ENCODE measurements at regions not wholly inside any gene's neighbourhood (a gene's known extent, or its start where the extent isn't known, plus 50 kb on each side); places are given as distances from the start of the nearest gene placed in this dataset.
A peak's percentile ranks its signal among the peaks of the same experiment; 100 is the strongest.

DNA sequence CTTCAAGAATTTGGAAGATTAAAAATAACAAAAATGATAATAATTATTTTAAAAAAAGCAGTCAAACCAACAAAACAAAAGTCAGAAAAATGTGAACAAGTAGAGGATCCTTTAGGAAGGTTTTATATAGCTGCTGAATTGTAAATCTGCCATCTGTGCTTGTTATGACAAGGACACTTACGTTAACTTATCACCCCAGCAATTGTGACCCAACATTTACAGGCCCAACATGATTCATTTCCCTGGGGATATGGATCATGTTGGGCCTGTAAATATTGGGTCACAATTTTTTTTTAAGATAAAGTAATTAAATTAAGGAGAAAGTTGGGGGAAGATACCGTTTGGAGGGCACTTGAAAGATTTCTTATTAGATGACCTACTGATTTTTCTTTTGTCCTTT is 261.4 kb upstream of the HABP2 start:
- no peak for DNase-seq (ENCODE audit: low read depth)

DNA sequence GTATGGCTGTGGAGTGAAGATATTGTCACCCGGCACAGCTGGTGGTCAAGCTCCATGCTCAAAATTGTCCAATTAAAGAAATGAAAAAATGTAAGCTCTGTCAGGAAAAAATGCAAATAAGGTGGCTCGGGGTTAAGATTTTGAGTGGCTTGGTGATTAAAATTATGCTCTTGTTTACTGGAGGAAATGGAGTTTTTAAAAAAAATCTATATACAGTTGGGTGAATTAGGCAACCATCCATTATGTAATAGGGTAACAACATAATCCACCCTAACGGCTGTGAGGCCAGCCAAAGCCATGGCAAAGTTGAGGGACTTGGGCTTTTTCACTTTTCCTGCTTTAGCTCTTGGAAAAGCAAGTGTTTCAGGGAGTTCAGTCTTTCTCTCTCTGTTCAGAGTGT is 260.8 kb upstream of the HABP2 start:
- DNase-seq (ENCODE audit: low read depth) = no peak

DNA sequence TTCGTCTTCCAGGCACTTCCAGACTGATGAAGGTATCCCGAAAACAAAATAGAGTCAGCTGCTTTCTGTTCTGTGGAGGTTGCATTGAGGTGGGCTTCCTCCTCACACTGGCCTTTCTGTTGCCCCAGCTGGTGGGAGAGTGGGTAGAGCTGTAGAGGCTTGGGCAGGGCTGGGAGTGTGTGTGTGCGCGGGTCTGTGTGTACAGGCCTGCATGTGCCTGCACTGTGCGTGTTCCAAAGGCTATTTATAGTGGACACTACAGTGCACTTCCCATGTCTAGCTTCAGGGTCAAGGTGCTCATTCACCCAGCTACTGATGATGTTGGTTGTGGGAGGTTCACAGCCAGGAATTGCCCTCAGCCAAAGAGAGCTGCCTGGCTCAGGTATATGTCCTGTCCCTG is 260.1 kb upstream of the HABP2 start:
- no peak for DNase-seq (ENCODE audit: low read depth)

DNA sequence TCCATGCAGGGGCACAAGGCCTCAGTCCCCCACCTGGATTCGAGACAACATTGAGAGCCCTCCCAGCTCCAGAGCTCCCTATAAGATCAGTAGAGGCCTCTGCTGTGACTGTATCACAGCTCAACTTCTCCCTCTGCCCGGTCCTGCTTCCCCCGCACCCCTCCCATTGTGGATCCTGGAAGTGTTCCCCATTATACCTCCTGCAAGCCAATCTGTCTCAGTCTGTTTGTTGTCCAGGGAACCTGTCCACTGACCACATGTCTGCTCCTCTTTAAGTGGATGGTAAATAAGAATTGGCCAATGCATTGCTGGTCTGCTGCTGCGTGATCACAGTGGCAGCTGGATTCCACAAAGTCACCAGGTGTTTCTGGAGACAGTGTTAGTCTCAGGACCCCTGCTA is 259.7 kb upstream of the HABP2 start:
- no peak for DNase-seq (ENCODE audit: low read depth)

DNA sequence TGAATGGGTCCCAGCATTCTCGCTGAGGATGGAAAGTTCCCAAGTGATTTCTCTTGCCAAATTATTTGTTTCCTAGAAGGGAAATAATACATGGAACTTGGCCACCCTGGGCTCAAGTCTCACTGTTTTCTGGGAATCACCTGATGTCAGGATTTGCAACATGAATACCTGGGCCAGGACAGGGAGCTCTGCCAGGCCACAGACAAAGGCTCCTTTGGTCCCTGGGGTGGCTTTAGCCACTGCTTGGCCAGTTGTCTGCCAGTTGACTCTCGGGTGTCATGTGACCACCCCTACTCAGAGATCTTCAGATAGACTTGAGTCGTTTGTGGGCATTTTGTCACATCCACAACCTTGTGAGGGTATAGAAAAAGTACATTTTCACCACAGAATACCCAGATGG is 258.0 kb upstream of the HABP2 start:
- DNase-seq (ENCODE audit: low read depth) = no peak

DNA sequence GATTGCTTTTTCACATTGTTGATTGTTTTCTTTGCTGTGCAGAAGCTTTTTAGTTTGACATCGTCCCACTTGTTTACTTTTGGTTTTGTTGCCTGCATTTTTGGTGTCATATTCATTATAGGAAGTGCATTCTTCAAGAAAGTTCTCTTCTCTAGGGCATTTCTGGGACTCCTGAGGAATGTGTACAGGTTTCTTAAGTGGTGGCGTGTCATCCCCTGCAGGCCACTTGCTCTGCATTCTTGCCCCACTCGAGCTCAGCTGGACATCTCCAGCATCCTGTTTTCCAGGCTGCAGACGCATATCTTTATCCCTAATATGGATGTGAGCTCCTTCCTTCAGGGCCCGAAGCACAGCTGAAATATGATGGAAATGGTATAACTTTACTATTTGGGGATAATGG is 255.6 kb upstream of the HABP2 start:
- peak; percentile 45 for DNase-seq (ENCODE audit: low read depth)

DNA sequence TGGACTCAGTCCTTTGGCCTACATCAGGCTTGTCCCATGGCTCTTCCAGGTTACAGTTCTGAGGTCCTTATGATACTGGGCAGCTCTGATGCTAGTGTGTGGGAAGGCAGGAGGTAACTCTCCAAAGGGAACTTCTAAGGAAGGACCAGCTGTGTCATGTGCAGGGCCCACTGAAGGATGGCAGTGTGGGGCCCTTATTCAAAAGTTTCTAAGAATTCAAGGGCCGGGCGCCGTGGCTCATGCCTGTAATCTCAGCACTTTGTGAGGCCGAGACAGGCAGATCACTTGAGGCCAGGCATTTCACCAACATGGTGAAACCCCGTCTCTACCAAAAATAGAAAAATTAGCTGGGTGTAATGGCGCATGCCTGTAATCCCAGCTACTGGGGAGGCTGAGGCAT is 254.2 kb upstream of the HABP2 start:
- no peak for DNase-seq (ENCODE audit: low read depth)

DNA sequence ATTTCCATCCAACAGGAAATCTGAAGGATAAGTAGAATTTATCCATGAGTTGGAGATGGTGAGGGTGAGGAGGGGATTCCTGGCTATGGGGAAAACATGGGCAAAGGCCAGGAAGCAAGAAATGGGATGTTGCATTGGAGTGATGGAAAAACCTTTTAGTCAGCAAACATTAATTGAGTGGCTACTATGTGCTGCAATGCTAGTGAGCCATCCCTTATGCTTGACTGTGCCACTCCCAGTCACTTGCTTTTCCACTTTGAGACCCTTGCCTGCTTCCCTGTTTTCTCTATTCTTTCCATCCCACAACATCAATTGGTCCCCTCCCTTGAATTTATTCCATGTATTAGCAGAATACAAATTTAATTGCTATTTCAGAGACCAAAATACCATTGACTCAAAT is 252.7 kb upstream of the HABP2 start:
- DNase-seq (ENCODE audit: low read depth) = no peak

DNA sequence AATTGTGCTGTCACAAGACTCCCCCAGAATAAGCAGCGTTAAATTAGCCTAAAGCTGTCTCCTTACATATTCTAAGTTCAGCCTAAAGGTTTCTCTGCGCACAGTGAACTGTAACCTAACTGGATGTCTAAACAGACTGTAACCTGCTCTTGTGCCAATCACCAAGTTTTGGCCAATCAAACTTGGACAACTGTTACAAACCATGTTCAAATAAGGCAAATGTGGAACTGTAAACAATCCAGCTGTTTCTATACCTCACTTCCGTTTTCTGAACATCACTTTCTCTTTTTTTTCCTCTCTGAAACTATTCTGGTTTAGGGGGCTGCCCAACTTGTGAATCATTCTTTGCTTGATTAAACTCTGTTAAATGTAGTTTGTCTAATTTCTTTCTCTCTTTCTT is 252.2 kb upstream of the HABP2 start:
- DNase-seq (ENCODE audit: low read depth) = no peak

DNA sequence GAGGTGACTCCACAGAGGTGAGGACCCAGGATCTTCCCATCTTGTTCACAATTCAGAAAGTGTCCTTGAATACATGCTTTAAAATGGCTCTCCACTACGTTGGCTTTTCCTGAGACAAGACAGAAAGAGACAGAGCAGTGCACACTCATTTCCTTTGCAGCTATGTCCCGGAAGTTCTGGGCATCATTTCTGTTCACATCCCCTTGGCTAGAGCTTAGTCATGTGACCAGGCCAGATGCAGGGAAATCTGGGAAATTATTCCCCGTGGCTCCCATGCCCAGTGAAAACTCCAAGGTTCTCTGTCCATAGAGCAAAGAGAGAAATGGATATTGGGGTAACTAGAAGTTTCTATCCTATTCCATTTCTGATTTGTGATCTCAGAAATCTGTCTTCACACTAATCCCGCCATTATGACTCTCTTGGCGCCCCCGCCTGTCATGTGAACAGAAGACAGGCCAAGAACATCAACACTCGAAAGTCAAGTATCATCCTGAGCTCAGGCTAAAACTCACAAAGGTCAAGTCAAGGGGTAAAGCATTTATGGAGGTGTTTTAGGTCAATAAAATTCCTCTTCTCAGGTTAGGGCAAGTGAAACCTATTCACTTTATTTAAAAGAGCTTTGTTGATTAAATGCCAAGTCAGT is 251.4 kb upstream of the HABP2 start:
- no peak for DNase-seq (ENCODE audit: low read depth)

DNA sequence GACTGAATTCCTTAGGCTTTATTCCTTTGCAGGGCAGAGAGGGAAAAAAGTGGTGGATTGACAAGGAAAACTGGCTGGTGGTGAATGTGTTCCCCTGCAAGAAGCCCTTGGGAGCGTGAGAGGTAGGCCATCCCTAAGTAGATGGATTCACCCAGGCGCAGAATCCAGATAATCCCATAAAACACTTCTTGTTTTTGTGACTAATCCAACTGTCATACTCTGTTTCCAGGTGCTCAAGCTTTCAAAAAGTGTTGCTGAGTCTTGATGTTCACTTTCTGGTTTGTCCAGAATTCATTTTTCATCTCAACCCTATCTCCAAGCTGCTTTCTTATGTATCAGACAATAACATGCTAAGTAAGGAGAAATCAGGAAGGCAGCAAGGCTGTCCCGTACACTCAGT is 250.8 kb upstream of the HABP2 start:
- no peak for DNase-seq (ENCODE audit: low read depth)

DNA sequence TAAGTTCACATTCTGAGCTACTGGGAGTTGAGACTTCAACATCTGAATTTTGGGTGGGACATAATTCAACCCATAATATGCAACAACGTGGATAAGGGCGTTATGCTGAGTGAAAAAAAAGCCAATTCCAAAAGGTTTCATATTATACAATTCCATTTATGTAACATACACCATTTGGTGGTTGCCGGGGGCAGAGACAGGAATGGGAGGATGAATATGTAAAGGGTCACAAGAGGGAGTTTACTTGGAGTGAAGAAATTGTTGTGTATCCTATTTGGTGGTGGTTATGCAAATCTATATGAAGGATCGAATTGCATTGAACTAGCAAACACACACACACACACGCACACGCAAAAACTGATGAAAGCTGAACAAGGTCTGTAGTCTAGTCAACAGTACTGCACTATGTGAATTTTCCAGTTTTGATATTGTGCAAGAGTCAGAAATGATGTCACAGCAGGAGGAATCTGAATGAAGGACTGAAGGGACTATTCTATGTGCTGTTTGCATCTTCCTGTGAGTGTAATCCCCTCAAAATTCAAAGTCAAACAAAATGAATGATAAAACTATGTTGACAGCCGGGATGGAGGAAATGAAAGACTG is 249.2 kb upstream of the HABP2 start:
- DNase-seq (ENCODE audit: low read depth) = no peak

DNA sequence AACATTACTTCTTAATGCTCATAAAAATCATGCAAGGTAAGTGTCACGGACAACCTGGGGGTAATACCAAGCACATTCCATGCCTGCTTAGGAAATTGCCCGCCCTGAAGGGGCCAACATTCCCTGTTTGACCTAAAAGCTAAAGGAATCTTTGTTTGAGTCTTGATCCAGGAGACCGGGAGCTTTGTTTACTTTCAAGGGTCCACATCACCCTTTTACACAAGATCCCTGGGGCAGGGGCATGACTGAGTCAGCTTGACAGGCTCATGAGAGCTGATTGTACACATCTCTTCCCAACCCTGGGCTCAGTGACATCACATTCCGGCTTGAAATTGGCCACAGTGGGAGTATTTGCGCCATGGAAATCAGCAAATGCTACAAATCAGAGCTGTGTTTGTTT is 248.1 kb upstream of the HABP2 start:
- no peak for DNase-seq (ENCODE audit: low read depth)

DNA sequence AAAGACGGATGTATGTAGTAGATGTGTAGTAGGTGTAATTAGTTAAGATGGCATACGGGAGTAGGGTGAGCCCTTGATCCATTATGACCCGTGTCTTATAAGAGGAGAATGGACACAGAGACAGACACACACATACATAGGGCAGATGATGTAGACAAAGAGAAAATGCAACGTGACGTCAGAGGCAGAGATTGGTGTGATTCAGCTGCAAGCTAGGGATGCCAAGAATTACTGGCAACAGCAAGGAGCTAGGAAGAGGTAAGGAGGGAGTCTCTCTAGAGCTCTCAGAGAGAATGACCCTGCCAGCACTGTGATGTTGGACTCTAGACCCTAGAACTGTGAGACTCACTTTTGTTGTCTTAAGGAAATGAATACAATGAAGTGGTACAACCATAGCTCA is 247.0 kb upstream of the HABP2 start:
- DNase-seq (ENCODE audit: low read depth) = no peak

DNA sequence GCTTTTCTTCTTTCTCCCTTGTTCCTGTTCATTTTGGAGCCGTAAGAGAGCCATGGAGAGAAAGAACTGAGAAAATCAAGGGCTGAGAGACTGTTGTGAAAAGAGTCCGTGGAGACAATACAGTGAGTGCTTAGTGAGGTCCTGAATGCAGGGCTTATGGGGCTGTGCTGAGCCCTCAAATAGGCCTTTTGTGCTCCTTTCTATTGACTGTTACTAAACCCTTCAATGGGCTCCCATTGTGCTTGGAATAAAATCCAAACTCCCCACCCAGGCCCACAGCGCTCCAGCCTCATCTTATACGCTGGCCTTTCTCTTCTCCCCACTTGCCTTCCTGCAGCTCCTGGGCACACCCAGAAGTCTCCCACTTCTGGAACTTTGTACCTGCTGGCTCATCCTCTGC is 243.1 kb upstream of the HABP2 start:
- no peak for DNase-seq (ENCODE audit: low read depth)

DNA sequence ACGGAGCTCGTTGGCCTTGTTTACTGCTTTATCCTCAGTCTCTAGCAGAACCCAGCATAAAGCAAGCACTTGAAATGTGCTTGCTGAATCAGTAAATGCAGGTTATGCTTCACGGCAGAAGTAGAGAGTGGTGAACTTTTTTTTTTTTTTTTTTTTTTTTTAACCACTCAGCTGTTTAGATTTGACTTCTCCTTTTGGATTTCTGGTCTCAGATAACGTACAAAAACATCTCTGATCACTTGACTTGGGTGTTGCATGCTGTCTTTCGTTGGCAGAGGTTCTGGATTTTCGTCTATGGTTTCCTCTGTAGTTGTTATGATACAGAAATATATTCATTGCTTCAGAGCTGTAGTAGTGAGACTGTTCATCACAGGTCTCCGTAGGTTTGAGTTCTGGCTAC is 242.5 kb upstream of the HABP2 start:
- DNase-seq (ENCODE audit: low read depth) = no peak

DNA sequence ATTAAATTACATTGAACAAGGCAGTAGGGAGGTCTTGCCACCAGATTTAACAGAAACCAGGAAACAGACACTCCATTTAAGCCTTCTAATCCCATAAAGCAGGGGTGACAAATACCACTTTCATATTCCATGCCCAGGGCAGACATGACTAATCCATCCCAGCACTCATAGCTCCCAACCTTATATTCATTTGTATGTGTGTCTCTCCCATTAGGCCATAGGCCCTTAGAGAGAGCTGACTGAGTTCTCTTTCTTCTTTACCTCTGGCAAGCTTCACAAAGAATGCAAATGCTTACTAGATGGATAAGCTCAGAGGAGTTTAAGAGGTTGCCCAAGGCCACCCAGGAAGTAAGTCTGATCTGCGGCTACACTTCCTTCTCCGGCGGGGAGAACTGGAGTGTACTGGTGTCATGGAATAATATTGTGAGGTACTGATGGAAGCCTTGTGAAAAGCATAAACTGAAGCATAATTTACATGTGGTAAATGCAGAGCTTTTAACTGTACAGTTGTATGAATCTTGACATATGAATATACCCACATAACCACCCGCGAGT is 239.7 kb upstream of the HABP2 start:
- no peak for DNase-seq (ENCODE audit: low read depth)

DNA sequence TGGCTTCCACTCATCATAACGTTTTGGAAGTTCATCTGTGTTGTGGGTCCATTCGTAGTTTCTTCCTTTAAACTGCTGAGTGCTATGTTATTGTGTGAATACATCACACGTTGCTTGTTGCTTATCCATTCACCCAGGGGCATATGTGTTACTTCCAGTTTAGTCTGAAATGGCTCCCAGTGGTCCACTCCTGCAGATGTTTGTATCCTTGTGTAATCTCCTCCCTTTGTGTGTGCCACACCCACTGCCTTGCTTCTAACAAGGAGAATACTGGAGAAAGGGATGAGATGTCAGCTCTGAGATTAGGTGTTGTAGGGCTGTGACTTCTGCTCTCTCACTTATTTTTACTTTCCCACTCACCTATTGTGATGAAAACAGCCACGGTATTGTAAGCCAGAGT is 239.1 kb upstream of the HABP2 start:
- DNase-seq (ENCODE audit: low read depth) = no peak

DNA sequence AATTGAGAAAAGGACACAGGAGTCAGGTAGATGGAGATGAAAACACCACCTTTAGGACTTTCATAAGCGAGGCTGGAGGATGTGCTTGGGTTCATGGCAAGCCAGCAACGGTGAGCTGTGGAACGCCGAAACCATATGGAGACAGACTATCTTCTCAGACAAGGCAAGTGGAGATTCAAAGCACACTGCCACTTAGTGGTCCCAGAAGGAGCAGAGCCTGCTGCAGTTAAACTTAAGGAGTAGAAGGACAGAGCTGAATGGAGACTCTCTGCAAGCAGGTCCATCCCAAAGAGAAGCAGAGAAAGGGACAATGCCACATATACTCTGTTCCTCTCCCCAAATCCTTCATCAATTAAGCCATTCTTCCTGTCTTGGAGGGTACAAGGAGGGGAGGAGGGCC is 236.3 kb upstream of the HABP2 start:
- DNase-seq (ENCODE audit: low read depth) = no peak

DNA sequence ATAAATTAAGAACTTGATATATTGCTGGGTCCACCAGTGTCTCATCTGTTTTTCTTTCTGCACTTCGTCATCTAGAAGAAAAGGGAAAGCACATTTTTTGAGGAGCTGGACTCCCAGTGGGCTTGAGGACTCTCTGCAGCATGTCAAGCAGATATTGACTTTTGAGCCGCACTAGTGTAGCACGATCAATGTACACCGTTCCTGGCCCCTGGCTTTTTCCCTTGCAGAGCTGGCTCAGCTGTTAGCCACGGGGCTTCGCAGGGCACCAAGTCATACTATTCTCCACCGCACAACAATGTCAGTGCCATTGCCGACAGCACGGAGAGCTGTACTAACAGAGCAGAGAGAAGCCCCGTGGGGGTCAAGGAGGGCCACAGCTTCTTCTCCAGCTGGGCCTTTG is 235.4 kb upstream of the HABP2 start:
- DNase-seq (ENCODE audit: low read depth) = no peak

DNA sequence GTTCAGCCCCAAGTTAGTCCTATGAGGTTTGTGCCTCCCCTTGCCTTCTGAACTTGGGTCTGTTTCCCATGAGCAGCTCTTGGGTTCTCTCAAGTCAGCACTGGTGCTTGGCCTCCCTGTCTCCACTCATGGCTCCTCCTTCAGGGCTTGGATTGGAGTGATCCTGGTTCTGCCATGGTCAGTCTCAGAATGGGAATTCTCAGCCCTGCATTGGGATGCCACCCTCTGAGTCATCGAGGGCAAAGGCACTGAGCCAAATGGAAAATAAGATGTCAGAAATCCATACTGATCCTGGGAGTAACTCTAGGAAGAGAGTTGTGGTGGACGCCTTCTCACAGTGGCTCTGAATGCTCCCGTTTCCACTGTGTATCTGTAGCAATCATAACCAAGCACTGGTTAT is 233.4 kb upstream of the HABP2 start:
- DNase-seq (ENCODE audit: low read depth) = no peak

DNA sequence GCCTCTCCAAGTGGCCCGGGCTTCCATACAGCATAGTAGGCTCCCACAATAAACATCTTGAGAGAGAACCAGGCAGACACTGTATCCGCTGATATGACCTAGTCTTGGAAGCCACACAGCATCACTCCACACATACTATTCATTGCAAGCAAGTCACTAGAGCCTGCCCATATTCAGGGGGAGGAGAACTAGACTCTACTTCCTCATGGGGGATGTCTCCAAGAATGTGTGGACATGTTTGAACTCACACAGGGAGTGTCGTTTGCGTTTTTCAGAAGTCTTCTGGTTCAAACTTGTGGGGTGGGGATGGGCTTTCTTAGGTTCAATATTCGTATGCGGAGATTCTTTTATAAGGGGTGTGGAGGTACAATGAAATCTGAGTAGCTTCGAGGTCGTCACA is 232.6 kb upstream of the HABP2 start:
- DNase-seq (ENCODE audit: low read depth) = no peak

DNA sequence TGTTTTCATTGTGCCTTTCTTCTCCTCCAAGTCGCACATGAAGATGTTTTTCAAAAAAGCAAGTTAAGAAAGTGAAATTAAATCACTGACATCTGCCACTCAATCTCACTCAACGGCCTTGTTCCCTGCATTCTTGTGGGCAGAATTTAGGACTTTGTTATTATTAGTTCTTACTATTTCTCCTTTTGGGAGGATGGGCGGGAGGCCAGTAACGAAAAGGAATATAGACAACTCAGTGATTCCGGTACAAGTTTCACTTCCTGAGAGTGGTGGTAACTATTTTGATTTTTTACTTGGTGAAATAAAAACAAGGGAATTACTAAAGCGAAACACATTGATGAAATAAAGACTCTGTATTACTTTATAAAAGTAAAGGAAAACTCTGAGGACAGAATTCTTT is 231.9 kb upstream of the HABP2 start:
- DNase-seq (ENCODE audit: low read depth) = no peak

DNA sequence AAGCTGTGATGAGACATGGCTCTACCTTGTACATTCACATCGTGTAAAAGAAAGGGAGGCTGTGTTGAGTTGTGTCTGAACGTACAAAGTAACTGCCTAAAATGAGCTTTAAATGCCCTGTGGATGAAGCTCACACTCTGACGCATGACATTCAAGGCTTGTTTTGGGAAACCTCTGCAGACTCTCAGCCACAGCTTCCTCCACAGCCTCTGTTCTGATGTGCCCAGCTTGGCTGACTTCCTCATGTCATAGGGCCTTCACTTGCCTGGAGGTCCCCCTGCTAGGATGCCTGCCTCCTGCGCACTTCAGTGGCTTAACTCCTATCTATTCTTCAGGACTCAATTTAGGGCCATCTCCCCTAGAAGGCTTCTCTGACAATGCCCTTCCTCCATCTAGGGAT is 230.0 kb upstream of the HABP2 start:
- DNase-seq (ENCODE audit: low read depth) = no peak
